SK-N-SH treated with all-trans-retinoic acid at 6 μM for 48 hours (cell line): ENCODE measurements at regions not wholly inside any gene's neighbourhood (a gene's known extent, or its start where the extent isn't known, plus 50 kb on each side); places are given as distances from the start of the nearest gene placed in this dataset.

Experiments
- ATAC-seq: fragments of 200-7000 bp; cut with Tn5 transposase; 3 replicates; pipeline ENCODE4 v1.9.1; 2020; ENCODE audit warnings: mild to moderate bottlenecking, moderate library complexity
- ARNTL ChIP-seq: fragments of 450-650 bp; formaldehyde crosslinking; IDR thresholded peaks from 2 replicates; pipeline ENCODE4 v1.5.0; 2020; ENCODE audit warnings: low read depth, mild to moderate bottlenecking, moderate library complexity, borderline replicate concordance
- CREB5 ChIP-seq: fragments of 250-450 bp; sonication (Bioruptor Pico); IDR thresholded peaks from 2 replicates; pipeline ENCODE4 v1.5.1; 2020; ENCODE audit warnings: low read depth, mild to moderate bottlenecking, moderate library complexity
- CSDC2 ChIP-seq: fragments of 250-450 bp; sonication (Bioruptor Pico); IDR thresholded peaks from 2 replicates; pipeline ENCODE4 v1.5.0; 2020; ENCODE audit warnings: mild to moderate bottlenecking, moderate library complexity
- ESRRG ChIP-seq: fragments of 250-450 bp; sonication (Bioruptor Pico); IDR thresholded peaks from 2 replicates; pipeline ENCODE4 v1.6.1; 2021; ENCODE audit warnings: mild to moderate bottlenecking
- GLIS3 ChIP-seq: fragments of 250-450 bp; sonication (Bioruptor Pico); IDR thresholded peaks from 2 replicates; pipeline ENCODE4 v1.5.0; 2020; ENCODE audit warnings: mild to moderate bottlenecking, moderate library complexity
- ISL1 ChIP-seq: fragments of 250-450 bp; sonication (Bioruptor Pico); IDR thresholded peaks from 2 replicates; pipeline ENCODE4 v2.1.2; 2022; ENCODE audit warnings: mild to moderate bottlenecking, moderate library complexity
- OSR1 ChIP-seq: fragments of 250-450 bp; sonication (Bioruptor Pico); IDR thresholded peaks from 2 replicates; pipeline ENCODE4 v1.8.0; 2022; ENCODE audit warnings: moderate library complexity, mild to moderate bottlenecking, inconsistent platforms
- PPARA ChIP-seq: fragments of 250-450 bp; sonication (Bioruptor Pico); IDR thresholded peaks from 2 replicates; pipeline ENCODE4 v1.5.0; 2020; ENCODE audit warnings: mild to moderate bottlenecking, borderline replicate concordance
- RARB ChIP-seq: fragments of 250-450 bp; sonication (Bioruptor Pico); IDR thresholded peaks from 2 replicates; pipeline ENCODE4 v1.8.0; 2021; ENCODE audit warnings: mild to moderate bottlenecking, moderate library complexity
- SNAI2 ChIP-seq: fragments of 250-450 bp; sonication (Bioruptor Pico); IDR thresholded peaks from 2 replicates; pipeline ENCODE4 v1.5.0; 2020; ENCODE audit warnings: mild to moderate bottlenecking, moderate library complexity
- TCF4 ChIP-seq: fragments of 250-450 bp; sonication (Bioruptor Pico); IDR thresholded peaks from 2 replicates; pipeline ENCODE4 v1.8.0; 2021; ENCODE audit warnings: mild to moderate bottlenecking, moderate library complexity, borderline replicate concordance
- TOX ChIP-seq: fragments of 250-450 bp; sonication (Bioruptor Pico); IDR thresholded peaks from 2 replicates; pipeline ENCODE4 v1.8.0; 2021; ENCODE audit warnings: mild to moderate bottlenecking, moderate library complexity, borderline replicate concordance
- TSHZ2 ChIP-seq: fragments of 250-450 bp; sonication (Bioruptor Pico); IDR thresholded peaks from 2 replicates; pipeline ENCODE4 v1.5.0; 2020; ENCODE audit warnings: mild to moderate bottlenecking, moderate library complexity
- ZC3H10 ChIP-seq: fragments of 250-450 bp; sonication (Bioruptor Pico); IDR thresholded peaks from 2 replicates; pipeline ENCODE4 v1.5.1; 2021; ENCODE audit warnings: mild to moderate bottlenecking, moderate library complexity
- ZFP3 ChIP-seq: fragments of 250-450 bp; sonication (Bioruptor Pico); IDR thresholded peaks from 2 replicates; pipeline ENCODE4 v1.5.0; 2020; ENCODE audit warnings: mild to moderate bottlenecking, moderate library complexity
- ZFP30 ChIP-seq: fragments of 450-650 bp; formaldehyde crosslinking; IDR thresholded peaks from 2 replicates; pipeline ENCODE4 v1.5.0; 2022; ENCODE audit warnings: mild to moderate bottlenecking, moderate library complexity
- ZNF565 ChIP-seq: fragments of 450-650 bp; formaldehyde crosslinking; conservative IDR thresholded peaks from 2 replicates; pipeline ENCODE4 v1.5.0; 2020; ENCODE audit warnings: low read depth, mild to moderate bottlenecking, moderate library complexity
- ZNF70 ChIP-seq: fragments of 450-650 bp; formaldehyde crosslinking; IDR thresholded peaks from 2 replicates; pipeline ENCODE4 v1.5.0; 2020; ENCODE audit warnings: mild to moderate bottlenecking, moderate library complexity
- ZNF8 ChIP-seq: fragments of 450-650 bp; formaldehyde crosslinking; IDR thresholded peaks from 2 replicates; pipeline ENCODE4 v1.5.0; 2020; ENCODE audit warnings: mild to moderate bottlenecking, moderate library complexity
- TF ChIP-seq, protein P1 (sequence below): fragments of 250-450 bp; sonication (Bioruptor Pico); IDR thresholded peaks from 2 replicates; pipeline ENCODE4 v1.8.0; 2021; ENCODE audit warnings: low read depth, mild to moderate bottlenecking, moderate library complexity, borderline replicate concordance
- TF ChIP-seq, protein P2 (sequence below): fragments of 250-450 bp; sonication (Bioruptor Pico); IDR thresholded peaks from 2 replicates; pipeline ENCODE4 v1.5.1; 2021; ENCODE audit warnings: mild to moderate bottlenecking, moderate library complexity

DNA sequence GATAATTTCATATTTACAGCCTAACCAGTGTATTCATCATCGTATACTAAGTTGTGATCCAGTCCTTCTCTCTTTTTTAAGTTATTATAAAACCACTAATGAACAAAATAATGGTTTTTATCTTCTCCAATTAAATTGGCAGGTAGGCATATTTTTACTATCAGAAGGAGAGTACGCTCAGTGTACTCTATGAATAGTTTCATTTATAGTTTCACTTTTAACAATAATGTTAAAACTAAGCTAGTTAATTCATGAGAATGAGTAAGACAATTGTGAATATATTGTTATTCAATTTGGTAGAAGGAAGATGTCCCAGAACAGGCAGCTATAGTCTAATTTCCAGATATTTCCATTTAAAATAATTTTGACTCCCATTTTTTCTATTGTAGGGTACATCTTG, 277.1 kb downstream of the RASSF9 start:
- ATAC-seq: peak; percentile 38; the same call in 2 of the 3 replicates
- TF ChIP-seq ZFP3 (CRISPR knock-in tag) (no peak), ZC3H10 (CRISPR knock-in tag) (no peak), ZNF70 (CRISPR knock-in tag) (no peak), CREB5 (CRISPR knock-in tag) (no peak), RARB (CRISPR knock-in tag) (no peak), ARNTL (no peak), GLIS3 (CRISPR knock-in tag) (no peak), ZNF8 (CRISPR knock-in tag) (no peak), PPARA (no peak), CSDC2 (CRISPR knock-in tag) (no peak), TOX (CRISPR knock-in tag) (no peak), ESRRG (no peak), TSHZ2 (CRISPR knock-in tag) (no peak), SNAI2 (CRISPR knock-in tag) (no peak)
- TF ChIP-seq, protein P1, sequence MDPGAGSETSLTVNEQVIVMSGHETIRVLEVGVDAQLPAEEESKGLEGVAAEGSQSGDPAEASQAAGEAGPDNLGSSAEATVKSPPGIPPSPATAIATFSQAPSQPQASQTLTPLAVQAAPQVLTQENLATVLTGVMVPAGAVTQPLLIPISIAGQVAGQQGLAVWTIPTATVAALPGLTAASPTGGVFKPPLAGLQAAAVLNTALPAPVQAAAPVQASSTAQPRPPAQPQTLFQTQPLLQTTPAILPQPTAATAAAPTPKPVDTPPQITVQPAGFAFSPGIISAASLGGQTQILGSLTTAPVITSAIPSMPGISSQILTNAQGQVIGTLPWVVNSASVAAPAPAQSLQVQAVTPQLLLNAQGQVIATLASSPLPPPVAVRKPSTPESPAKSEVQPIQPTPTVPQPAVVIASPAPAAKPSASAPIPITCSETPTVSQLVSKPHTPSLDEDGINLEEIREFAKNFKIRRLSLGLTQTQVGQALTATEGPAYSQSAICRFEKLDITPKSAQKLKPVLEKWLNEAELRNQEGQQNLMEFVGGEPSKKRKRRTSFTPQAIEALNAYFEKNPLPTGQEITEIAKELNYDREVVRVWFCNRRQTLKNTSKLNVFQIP (CRISPR knock-in tag): no peak
- TF ChIP-seq, protein P2, sequence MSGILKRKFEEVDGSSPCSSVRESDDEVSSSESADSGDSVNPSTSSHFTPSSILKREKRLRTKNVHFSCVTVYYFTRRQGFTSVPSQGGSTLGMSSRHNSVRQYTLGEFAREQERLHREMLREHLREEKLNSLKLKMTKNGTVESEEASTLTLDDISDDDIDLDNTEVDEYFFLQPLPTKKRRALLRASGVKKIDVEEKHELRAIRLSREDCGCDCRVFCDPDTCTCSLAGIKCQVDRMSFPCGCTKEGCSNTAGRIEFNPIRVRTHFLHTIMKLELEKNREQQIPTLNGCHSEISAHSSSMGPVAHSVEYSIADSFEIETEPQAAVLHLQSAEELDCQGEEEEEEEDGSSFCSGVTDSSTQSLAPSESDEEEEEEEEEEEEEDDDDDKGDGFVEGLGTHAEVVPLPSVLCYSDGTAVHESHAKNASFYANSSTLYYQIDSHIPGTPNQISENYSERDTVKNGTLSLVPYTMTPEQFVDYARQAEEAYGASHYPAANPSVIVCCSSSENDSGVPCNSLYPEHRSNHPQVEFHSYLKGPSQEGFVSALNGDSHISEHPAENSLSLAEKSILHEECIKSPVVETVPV (CRISPR knock-in tag): no peak

DNA sequence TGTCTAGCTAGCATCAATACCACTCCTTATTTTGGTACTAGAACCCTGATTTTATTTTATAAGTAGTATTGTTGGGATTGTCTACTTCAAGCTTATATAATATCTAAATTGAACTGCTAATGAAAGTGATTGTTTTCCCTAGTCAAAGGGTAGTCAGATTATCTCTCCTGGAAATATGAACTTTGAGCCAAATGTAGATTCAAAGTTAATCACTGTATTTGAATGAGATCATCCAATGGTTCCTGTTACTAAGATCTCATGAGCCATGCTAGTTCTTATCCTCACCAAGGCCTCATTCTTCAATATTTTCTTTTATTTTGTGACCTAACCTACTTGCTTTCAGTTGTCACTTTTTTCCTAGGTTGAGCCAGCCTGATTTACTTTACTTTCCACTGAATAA, 276.7 kb downstream of the RASSF9 start:
- TF ChIP-seq OSR1 (CRISPR knock-in tag): no peak
- no peak for TF ChIP-seq TCF4 (CRISPR knock-in tag)
- no peak for TF ChIP-seq RARB (CRISPR knock-in tag)
- TF ChIP-seq TOX (CRISPR knock-in tag): no peak
- no peak for TF ChIP-seq ZNF8 (CRISPR knock-in tag)
- TF ChIP-seq ZC3H10 (CRISPR knock-in tag): no peak
- no peak for TF ChIP-seq TSHZ2 (CRISPR knock-in tag)
- TF ChIP-seq CREB5 (CRISPR knock-in tag): no peak
- no peak for TF ChIP-seq ZFP3 (CRISPR knock-in tag)
- ATAC-seq: peak; percentile 28; the same call in 1 of the 3 replicates

DNA sequence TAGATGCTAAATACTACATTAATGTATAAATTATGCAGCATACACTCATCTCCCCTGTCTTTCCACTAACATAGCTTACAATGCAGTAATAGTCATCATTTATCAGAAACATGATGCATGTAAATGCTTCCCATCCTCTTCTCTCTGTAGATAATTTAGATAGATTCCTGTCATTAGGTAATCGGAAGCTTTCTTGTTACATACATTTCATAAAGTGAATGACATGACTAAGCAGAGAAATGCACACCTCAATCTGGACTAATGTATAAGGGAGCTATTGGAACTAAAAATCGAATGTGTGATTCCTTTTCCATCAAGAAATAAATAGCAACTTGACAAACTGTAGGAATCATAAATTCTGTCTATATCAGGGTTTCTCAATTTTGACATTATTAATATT, 273.4 kb downstream of the RASSF9 start:
- ATAC-seq: no peak
- TF ChIP-seq ISL1 (CRISPR knock-in tag): no peak
- TF ChIP-seq TCF4 (CRISPR knock-in tag): no peak
- TF ChIP-seq ZNF565 (CRISPR knock-in tag): no peak
- no peak for TF ChIP-seq TOX (CRISPR knock-in tag)
- TF ChIP-seq, protein P2 (CRISPR knock-in tag): no peak
- no peak for TF ChIP-seq ZFP30 (CRISPR knock-in tag)
- TF ChIP-seq, protein P1 (CRISPR knock-in tag): no peak
